Stimulated activated naive B cell treated with anti-CD40 and anti-IgM and Interleukin-4, amounts not matched to agents 10 μg/mL and 1 μg/mL and 100 μg/mL, for 72 hours (primary cell): ENCODE measurements at regions not wholly inside any gene's neighbourhood (a gene's known extent, or its start where the extent isn't known, plus 50 kb on each side); places are given as distances from the start of the nearest gene placed in this dataset.

Source experiments
- ATAC-seq, 2 donors: fragments of 150-1000 bp; cut with Tn5 transposase; replicated peaks; 2 replicates each; pipeline ENCODE4 v1.10.0; 2021; ENCODE audit warnings: moderate library complexity in 1 of 2
- DNase-seq: peaks from one replicate; pipeline ENCODE4 v3.0.0; 2021
- H3K27ac Mint-ChIP-seq: one replicate; pipeline ENCODE4 v1.8.0; 2022; ENCODE audit warnings: mild to moderate bottlenecking, mixed read lengths
- H3K27me3 Mint-ChIP-seq, 2 donors: one replicate each; pipeline ENCODE4 v1.8.0; 2022; ENCODE audit warnings: mixed read lengths in 2 of 2
- H3K36me3 Mint-ChIP-seq, 2 donors: one replicate each; pipeline ENCODE4 v1.8.0; 2022; ENCODE audit warnings: mixed read lengths in 2 of 2, mild to moderate bottlenecking in 1 of 2
- H3K4me1 Mint-ChIP-seq, 2 donors: one replicate each; pipeline ENCODE4 v1.8.0; 2022; ENCODE audit warnings: mixed read lengths in 2 of 2, mild to moderate bottlenecking in 1 of 2
- H3K4me3 Mint-ChIP-seq, 2 donors: one replicate each; pipeline ENCODE4 v1.8.0; 2022; ENCODE audit warnings: mild to moderate bottlenecking in 2 of 2, mixed read lengths in 2 of 2, moderate library complexity in 1 of 2
- H3K9me3 Mint-ChIP-seq, 2 donors: one replicate each; pipeline ENCODE4 v1.8.0; 2022; ENCODE audit warnings: mixed read lengths in 2 of 2, mild to moderate bottlenecking in 1 of 2

GRCh38 chr14:98937021-98937420, 335.0 kb downstream of the BCL11B start:
- Mint-ChIP-seq H3K4me1 (peaks cover 0 to 2% of the 10 kb centered on the region in 2 donors), H3K27ac (no peak overlapping the region), H3K4me3 (no peak overlapping the region)

GRCh38 chr14:98937712-98938505, 334.1 kb downstream of the BCL11B start:
- no peaks in the 10 kb centered on the region for H3K36me3 Mint-ChIP-seq
- no peak overlapping the region for H3K4me3 Mint-ChIP-seq
- H3K27me3 Mint-ChIP-seq, result no peaks in the 10 kb centered on the region
- no peak overlapping the region for H3K27ac Mint-ChIP-seq
- H3K9me3 Mint-ChIP-seq, result peaks cover 5 to 10% of the 10 kb centered on the region in 2 donors
- H3K4me1 Mint-ChIP-seq, result peaks cover 0 to 2% of the 10 kb centered on the region in 2 donors
- ATAC-seq (no peak), DNase-seq (no peak)

More at GRCh38 chr14:98937021-98937420, 335.0 kb downstream of the BCL11B start:
- ATAC-seq (no peak), DNase-seq (no peak)
- no peaks in the 10 kb centered on the region for H3K27me3 Mint-ChIP-seq
- H3K9me3 Mint-ChIP-seq, result peaks cover 5 to 10% of the 10 kb centered on the region in 2 donors
- no peaks in the 10 kb centered on the region for H3K36me3 Mint-ChIP-seq

- ATAC-seq (no peak), DNase-seq (no peak)
- Mint-ChIP-seq H3K36me3 (no peaks in the 10 kb centered on the region), H3K4me3 (no peak overlapping the region), H3K4me1 (peaks cover 0 to 2% of the 10 kb centered on the region in 2 donors), H3K27me3 (no peaks in the 10 kb centered on the region), H3K9me3 (peaks cover 2 to 9% of the 10 kb centered on the region in 2 donors), H3K27ac (no peak overlapping the region)
These were observed 331.1 kb downstream of the BCL11B start for GRCh38 chr14:98940693-98941437.

- Mint-ChIP-seq H3K27ac (no peak overlapping the region), H3K27me3 (no peaks in the 10 kb centered on the region), H3K4me1 (peaks cover 0 to 2% of the 10 kb centered on the region in 2 donors), H3K9me3 (peaks cover 3 to 9% of the 10 kb centered on the region in 2 donors), H3K4me3 (no peak overlapping the region), H3K36me3 (no peaks in the 10 kb centered on the region)
- DNase-seq (no peak), ATAC-seq (no peak)
These were observed 330.5 kb downstream of the BCL11B start for GRCh38 chr14:98941481-98941880.

- no peaks in the 10 kb centered on the region for H3K36me3 Mint-ChIP-seq
- H3K27me3 Mint-ChIP-seq, result no peaks in the 10 kb centered on the region
- DNase-seq (no peak), ATAC-seq (no peak)
- H3K4me1 Mint-ChIP-seq, result no peaks in the 10 kb centered on the region
- H3K27ac Mint-ChIP-seq, result no peak overlapping the region
- H3K4me3 Mint-ChIP-seq, result no peak overlapping the region
- peaks cover 1 to 4% of the 10 kb centered on the region in 2 donors for H3K9me3 Mint-ChIP-seq
These were observed 328.1 kb downstream of the BCL11B start for GRCh38 chr14:98943907-98944306.

GRCh38 chr14:98944989-98945388, 327.0 kb downstream of the BCL11B start:
- no peaks in the 10 kb centered on the region for H3K4me1 Mint-ChIP-seq
- no peak for ATAC-seq

GRCh38 chr14:98945611-98946570, 326.1 kb downstream of the BCL11B start:
- Mint-ChIP-seq H3K27ac (no peak overlapping the region), H3K27me3 (no peaks in the 10 kb centered on the region), H3K4me1 (no peaks in the 10 kb centered on the region), H3K4me3 (no peak overlapping the region), H3K36me3 (no peaks in the 10 kb centered on the region), H3K9me3 (peaks cover 1 to 4% of the 10 kb centered on the region in 2 donors)
- ATAC-seq (no peak), DNase-seq (no peak)

More at GRCh38 chr14:98944989-98945388, 327.0 kb downstream of the BCL11B start:
- Mint-ChIP-seq H3K27me3 (no peaks in the 10 kb centered on the region), H3K27ac (no peak overlapping the region), H3K36me3 (no peaks in the 10 kb centered on the region), H3K4me3 (no peak overlapping the region), H3K9me3 (peaks cover 1 to 4% of the 10 kb centered on the region in 2 donors)
- DNase-seq, result no peak

GRCh38 chr14:98946940-98947339, 325.1 kb downstream of the BCL11B start:
- Mint-ChIP-seq H3K4me3 (no peak overlapping the region), H3K27ac (no peak overlapping the region), H3K9me3 (peaks cover 1 to 4% of the 10 kb centered on the region in 2 donors), H3K36me3 (no peaks in the 10 kb centered on the region), H3K27me3 (no peaks in the 10 kb centered on the region), H3K4me1 (no peaks in the 10 kb centered on the region)
- DNase-seq, result no peak
- ATAC-seq, result no peak

- H3K4me1 Mint-ChIP-seq, result no peaks in the 10 kb centered on the region
- DNase-seq (no peak), ATAC-seq (no peak)
- H3K4me3 Mint-ChIP-seq, result no peak overlapping the region
- no peak overlapping the region for H3K27ac Mint-ChIP-seq
- no peaks in the 10 kb centered on the region for H3K27me3 Mint-ChIP-seq
- H3K36me3 Mint-ChIP-seq, result no peaks in the 10 kb centered on the region
- H3K9me3 Mint-ChIP-seq, result peaks cover 1 to 4% of the 10 kb centered on the region in 2 donors
These were observed 323.9 kb downstream of the BCL11B start for GRCh38 chr14:98947911-98948595.

- no peaks in the 10 kb centered on the region for H3K36me3 Mint-ChIP-seq
- no peak for DNase-seq
- no peak for ATAC-seq
- H3K4me1 Mint-ChIP-seq, result no peaks in the 10 kb centered on the region
- peaks cover 1 to 4% of the 10 kb centered on the region in 2 donors for H3K9me3 Mint-ChIP-seq
- no peak overlapping the region for H3K4me3 Mint-ChIP-seq
- H3K27ac Mint-ChIP-seq, result peak overlapping the region; percentile 57
- no peaks in the 10 kb centered on the region for H3K27me3 Mint-ChIP-seq
These were observed 322.9 kb downstream of the BCL11B start for GRCh38 chr14:98949051-98949450.

- Mint-ChIP-seq H3K9me3 (peaks cover 3 to 4% of the 10 kb centered on the region in 2 donors), H3K4me3 (no peak overlapping the region), H3K27me3 (no peaks in the 10 kb centered on the region), H3K36me3 (no peaks in the 10 kb centered on the region), H3K4me1 (no peaks in the 10 kb centered on the region), H3K27ac (peak overlapping the region; percentile 57)
- no peak for DNase-seq
- ATAC-seq, result no peak
These were observed 322.4 kb downstream of the BCL11B start for GRCh38 chr14:98949481-98950135.

GRCh38 chr14:98950353-98950895, 321.6 kb downstream of the BCL11B start:
- Mint-ChIP-seq H3K4me1 (no peaks in the 10 kb centered on the region), H3K9me3 (peaks cover 0 to 4% of the 10 kb centered on the region in 2 donors), H3K4me3 (no peak overlapping the region), H3K27ac (no peak overlapping the region), H3K36me3 (no peaks in the 10 kb centered on the region), H3K27me3 (no peaks in the 10 kb centered on the region)
- DNase-seq (no peak), ATAC-seq (no peak)

- H3K4me3 Mint-ChIP-seq, result no peak overlapping the region
- ATAC-seq (no peak), DNase-seq (no peak)
- H3K9me3 Mint-ChIP-seq, result peaks cover 3 to 6% of the 10 kb centered on the region in 2 donors
- H3K36me3 Mint-ChIP-seq, result no peaks in the 10 kb centered on the region
- H3K27me3 Mint-ChIP-seq, result no peaks in the 10 kb centered on the region
- no peaks in the 10 kb centered on the region for H3K4me1 Mint-ChIP-seq
- H3K27ac Mint-ChIP-seq, result no peak overlapping the region
These were observed 321.0 kb downstream of the BCL11B start for GRCh38 chr14:98951031-98951430.
